Fibroblast of villous mesenchyme (primary cell): ENCODE measurements at regions not wholly inside any gene's neighbourhood (a gene's known extent, or its start where the extent isn't known, plus 50 kb on each side); places are given as distances from the start of the nearest gene placed in this dataset.

Source experiments
- DNase-seq: peaks from one replicate; pipeline ENCODE4 v3.0.0-alpha.2; 2010; ENCODE audit warnings: low read depth
- H3K4me3 ChIP-seq: 2 replicates; pipeline ENCODE4 v1.5.1; 2011; ENCODE audit warnings: low read depth, mild to moderate bottlenecking, low read length
- CTCF ChIP-seq: IDR thresholded peaks from 2 replicates; pipeline ENCODE4 v1.5.1; 2012; ENCODE audit warnings: low read depth, mild to moderate bottlenecking, low read length; ENCODE audit not compliant: insufficient read depth

DNA sequence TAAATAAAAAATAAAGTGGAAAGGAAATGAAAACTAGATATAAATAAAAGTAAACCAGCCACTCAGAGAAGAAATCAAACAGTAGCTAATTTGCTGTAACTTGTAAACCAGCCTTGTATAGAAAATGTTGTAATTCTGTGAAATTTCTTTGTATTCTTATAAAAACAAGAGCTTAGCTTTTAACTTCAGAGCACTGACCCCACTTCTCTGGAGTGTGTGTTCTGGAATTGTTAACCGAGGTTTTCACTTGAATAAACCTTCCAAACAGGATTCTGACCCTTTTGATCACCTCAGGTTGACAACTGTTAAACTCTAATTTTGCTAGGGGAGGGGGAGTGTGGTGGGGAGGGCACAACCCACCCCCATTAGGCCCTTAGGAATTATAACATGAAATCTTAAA lies 151.9 kb upstream of the TRIM24 start:
- no peak overlapping the region for H3K4me3 ChIP-seq
- DNase-seq = no peak
- no peak for TF ChIP-seq CTCF

DNA sequence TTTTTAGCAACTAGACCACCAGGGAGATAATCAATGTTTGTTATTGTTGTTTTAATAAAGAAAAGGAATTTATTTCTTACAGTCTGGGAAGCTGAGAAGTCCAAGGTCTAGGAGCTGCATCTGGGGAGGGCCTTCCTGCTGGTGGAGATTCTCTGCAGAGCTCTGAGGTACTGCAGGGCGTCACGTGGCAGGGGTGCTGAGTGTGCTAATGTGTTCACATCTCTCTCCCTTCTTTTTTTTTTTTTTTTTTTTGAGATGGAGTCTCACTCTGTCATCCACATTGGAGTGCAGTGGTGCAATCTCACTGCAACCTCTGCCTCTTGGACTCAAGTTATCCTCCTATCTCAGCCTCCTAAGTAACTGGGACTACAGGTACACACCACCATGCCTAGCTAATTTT lies 150.9 kb upstream of the TRIM24 start:
- no peak for DNase-seq
- no peak for TF ChIP-seq CTCF
- no peak overlapping the region for H3K4me3 ChIP-seq

- no peak for DNase-seq
- no peak for TF ChIP-seq CTCF
- H3K4me3 ChIP-seq = no peak overlapping the region
Measured at GRCh38 chr7:138313829-138314178, 146.3 kb upstream of the TRIM24 start.

DNA sequence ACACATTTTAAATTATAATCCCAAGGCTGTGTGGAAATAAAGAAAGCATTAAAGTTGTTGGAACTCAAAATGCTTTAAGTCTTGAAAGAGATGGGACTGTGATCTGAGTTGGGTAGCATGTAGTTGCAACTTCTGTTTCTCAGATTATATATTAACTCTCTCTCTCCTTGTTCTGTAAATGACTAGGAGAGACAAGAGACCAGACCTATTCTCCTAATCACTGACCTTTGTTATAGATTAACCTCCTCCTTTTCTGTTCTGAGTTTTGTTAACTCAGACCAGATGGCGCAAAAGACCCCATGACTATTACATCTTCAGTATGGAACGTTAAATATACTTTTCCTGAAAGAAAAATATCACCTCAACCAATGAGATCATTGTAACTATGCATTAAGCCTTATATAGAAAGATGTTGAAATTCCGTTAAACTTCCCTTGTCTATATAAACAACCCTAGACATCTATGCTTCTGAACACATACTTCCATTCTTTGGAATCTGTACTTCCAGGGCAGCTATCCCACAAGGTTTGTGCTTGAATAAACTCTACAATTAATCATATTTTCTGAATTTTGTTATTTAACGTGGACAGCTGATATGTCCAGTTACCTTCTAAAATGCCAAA lies 143.5 kb upstream of the TRIM24 start:
- DNase-seq = peak; percentile 59
- TF ChIP-seq CTCF = no peak

DNA sequence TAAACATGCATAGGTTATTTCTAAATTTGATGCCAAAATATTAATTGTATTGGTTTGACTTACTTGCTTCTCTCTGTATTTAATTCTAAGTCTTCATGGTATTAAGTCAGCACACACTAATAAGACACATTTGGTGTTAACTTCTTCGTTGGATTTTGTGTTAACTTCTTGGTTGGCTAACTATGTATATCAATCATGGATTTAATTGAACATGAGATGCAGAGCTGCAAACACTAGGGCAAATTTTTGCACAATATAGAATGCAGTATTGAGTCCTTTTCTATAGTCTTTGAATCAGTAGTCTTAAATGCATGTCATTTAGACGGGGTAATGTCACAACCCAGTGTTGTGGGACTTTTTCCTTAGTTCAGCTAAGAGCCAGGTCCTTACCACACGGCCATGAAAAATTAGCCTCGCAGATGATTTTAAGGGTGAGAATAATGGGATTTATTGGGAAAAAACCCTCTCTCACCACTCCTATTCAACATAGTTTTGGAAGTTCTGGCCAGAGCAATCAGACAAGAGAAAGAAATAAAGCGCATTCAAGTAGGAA lies 142.9 kb upstream of the TRIM24 start:
- no peak overlapping the region for H3K4me3 ChIP-seq
- no peak for TF ChIP-seq CTCF
- DNase-seq = no peak

More for the DNA sequence above, 143.5 kb upstream of the TRIM24 start:
- no peak overlapping the region for H3K4me3 ChIP-seq

DNA sequence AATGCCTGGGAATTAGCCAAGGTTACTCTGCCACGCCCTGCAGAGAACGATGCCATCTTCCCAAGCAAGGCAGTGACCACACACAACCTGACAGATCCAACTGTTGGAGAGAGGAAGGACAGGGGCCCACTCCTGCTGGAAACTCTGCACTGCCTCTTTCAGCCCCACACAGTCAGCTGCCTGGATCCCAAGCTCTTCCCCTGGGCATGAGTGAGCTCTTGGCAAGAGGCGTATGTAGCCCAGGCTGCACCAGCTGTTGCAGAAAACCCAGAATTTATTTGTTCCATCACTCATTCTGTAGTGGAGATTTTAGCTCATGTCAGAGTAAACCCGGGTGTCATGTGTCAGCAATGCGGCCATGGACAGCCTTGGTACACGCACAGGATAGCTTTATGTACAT lies 135.1 kb upstream of the TRIM24 start:
- no peak overlapping the region for H3K4me3 ChIP-seq
- TF ChIP-seq CTCF = no peak
- no peak for DNase-seq

DNA sequence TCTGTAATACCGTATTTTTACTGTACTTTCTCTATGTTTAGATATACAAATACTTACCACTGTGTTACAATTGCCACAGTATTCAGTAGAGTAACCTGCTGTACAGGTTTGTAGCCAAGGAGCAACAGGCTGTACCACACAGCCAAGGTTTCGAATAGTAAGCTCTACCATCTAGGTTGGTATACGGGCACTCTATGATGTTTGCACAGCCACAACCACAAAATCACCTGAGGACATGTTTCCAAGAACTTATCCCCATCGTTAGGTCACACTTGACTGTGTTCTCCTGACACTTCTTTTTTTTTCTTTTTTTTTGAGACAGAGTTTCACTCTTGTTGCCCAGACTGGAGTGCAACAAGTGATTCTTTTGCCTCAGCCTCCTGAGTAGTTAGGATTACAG lies 134.6 kb upstream of the TRIM24 start:
- no peak overlapping the region for H3K4me3 ChIP-seq
- TF ChIP-seq CTCF = no peak
- no peak for DNase-seq
